ENCODE measurements at regions not wholly inside any gene's neighbourhood (a gene's known extent, or its start where the extent isn't known, plus 50 kb on each side); places are given as distances from the start of the nearest gene placed in this dataset.

DNA sequence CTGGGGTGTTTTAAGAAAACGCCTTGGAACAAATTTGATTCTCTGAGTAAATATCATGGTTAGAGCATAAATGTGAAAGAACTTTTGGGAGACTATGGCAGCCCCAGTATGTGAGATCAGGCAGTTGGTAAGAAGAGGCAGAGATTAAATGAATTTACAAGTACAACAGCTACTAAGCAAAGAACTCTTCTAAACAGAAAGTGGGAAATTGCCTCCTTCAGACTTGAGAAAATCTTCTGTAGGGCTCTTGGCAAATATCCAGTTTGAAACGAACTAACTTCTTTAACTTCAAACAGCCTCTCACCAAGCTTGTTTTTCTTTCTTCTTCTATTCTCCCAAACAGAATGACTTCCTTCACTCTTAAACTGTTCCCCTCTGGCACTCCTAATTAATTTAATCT, 337.7 kb downstream of the SIPA1L2 start:
- Histone ChIP-seq H4K20me1 (ENCODE audit: low read depth) (no peaks in the 10 kb centered on the region), H2AFZ (replicated peaks) (peak overlapping the region; percentile 24), H3K79me2 (ENCODE audit: low read depth) (no peaks in the 10 kb centered on the region), H3K4me2 (peak overlapping the region; percentile 14), H3K4me1 (peaks cover 18% of the 10 kb centered on the region), H3K27ac (peak overlapping the region; percentile 14), H3K4me3 (no peak overlapping the region), H3K27me3 (no peaks in the 10 kb centered on the region), H3K9me3 (ENCODE audit: low read depth) (no peaks in the 10 kb centered on the region), H3K36me3 (no peaks in the 10 kb centered on the region), H3F3A (ENCODE audit: low read depth) (peaks cover 10% of the 10 kb centered on the region), H3K9ac (no peak overlapping the region)
- no peak for DNase-seq (ENCODE audit: low spot score)
- H3K27me3 Mint-ChIP-seq (ENCODE audit: insufficient read depth, low read depth), result peaks cover 3% of the 10 kb centered on the region
- H3K27ac Mint-ChIP-seq, result no peak overlapping the region
- no peak overlapping the region for H3K4me3 Mint-ChIP-seq
- no peaks in the 10 kb centered on the region for H3K4me1 Mint-ChIP-seq
- H3K9me3 Mint-ChIP-seq, result no peaks in the 10 kb centered on the region
- no peaks in the 10 kb centered on the region for H3K36me3 Mint-ChIP-seq
- TF ChIP-seq EZH2 (IDR thresholded peaks at IDR 0.05) (no peak), EZH2phosphoT487 (IDR thresholded peaks at IDR 0.05) (no peak)
- TF ChIP-seq, protein P1, sequence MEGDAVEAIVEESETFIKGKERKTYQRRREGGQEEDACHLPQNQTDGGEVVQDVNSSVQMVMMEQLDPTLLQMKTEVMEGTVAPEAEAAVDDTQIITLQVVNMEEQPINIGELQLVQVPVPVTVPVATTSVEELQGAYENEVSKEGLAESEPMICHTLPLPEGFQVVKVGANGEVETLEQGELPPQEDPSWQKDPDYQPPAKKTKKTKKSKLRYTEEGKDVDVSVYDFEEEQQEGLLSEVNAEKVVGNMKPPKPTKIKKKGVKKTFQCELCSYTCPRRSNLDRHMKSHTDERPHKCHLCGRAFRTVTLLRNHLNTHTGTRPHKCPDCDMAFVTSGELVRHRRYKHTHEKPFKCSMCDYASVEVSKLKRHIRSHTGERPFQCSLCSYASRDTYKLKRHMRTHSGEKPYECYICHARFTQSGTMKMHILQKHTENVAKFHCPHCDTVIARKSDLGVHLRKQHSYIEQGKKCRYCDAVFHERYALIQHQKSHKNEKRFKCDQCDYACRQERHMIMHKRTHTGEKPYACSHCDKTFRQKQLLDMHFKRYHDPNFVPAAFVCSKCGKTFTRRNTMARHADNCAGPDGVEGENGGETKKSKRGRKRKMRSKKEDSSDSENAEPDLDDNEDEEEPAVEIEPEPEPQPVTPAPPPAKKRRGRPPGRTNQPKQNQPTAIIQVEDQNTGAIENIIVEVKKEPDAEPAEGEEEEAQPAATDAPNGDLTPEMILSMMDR (IDR thresholded peaks at IDR 0.05), result no peak

DNA sequence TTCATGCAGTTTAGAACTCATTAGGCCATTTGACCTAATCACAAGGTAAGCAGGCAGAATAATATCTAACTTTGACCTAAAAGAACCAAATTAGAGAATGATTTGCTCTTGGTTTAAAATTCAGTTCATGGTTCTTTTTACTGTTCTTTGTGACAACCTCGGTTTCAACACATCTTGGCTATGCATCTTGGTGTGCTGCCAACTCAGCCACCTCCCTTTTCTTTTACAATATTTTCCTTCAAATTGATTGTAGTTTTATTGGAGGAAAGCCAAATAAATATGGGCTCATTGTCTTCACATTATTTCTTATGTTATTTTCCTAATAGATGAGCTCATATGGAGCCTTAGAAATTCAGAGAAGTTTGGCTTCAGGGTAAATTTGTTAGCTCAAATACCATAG, 338.3 kb downstream of the SIPA1L2 start:
- peaks cover 10% of the 10 kb centered on the region for H3F3A ChIP-seq (ENCODE audit: low read depth)
- H3K36me3 ChIP-seq, result no peaks in the 10 kb centered on the region
- H3K4me2 ChIP-seq, result no peak overlapping the region
- TF ChIP-seq EZH2 (IDR thresholded peaks at IDR 0.05) (no peak), EZH2phosphoT487 (IDR thresholded peaks at IDR 0.05) (no peak)
- TF ChIP-seq, protein P1 (IDR thresholded peaks at IDR 0.05), result no peak
- no peaks in the 10 kb centered on the region for H3K36me3 Mint-ChIP-seq
- H3K27ac ChIP-seq, result no peak overlapping the region
- H3K27me3 Mint-ChIP-seq (ENCODE audit: insufficient read depth, low read depth), result peaks cover 3% of the 10 kb centered on the region
- H3K4me1 Mint-ChIP-seq, result no peaks in the 10 kb centered on the region
- no peaks in the 10 kb centered on the region for H3K79me2 ChIP-seq (ENCODE audit: low read depth)
- H3K4me3 Mint-ChIP-seq, result no peak overlapping the region
- H3K27me3 ChIP-seq, result no peaks in the 10 kb centered on the region
- DNase-seq (ENCODE audit: low spot score), result no peak
- no peak overlapping the region for H3K9ac ChIP-seq
- H3K27ac Mint-ChIP-seq, result no peak overlapping the region
- peaks cover 18% of the 10 kb centered on the region for H3K4me1 ChIP-seq
- H3K9me3 Mint-ChIP-seq, result no peaks in the 10 kb centered on the region
- no peak overlapping the region for H2AFZ ChIP-seq (replicated peaks)
- no peak overlapping the region for H3K4me3 ChIP-seq
- no peaks in the 10 kb centered on the region for H4K20me1 ChIP-seq (ENCODE audit: low read depth)
- no peaks in the 10 kb centered on the region for H3K9me3 ChIP-seq (ENCODE audit: low read depth)

DNA sequence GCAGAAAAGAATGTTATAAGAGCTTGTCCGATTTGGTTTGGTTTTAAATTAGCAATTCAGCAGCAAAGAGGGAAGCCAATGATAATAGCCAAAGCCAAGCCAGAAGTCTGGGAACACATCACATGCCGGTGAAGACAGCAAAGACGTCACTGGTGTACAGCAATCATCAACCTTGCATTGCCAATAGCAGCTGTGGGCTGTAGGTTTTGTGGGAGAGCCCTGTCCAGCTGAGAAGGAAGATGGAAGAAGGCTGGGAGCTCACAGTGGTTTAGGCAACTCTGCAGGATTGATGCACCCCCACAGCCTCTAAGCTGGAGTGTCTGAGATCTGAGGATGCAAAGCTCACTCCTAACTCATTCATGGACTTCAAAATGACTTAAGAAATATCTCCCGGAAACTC, 338.7 kb downstream of the SIPA1L2 start:
- Histone ChIP-seq H3K4me1 (peaks cover 18% of the 10 kb centered on the region), H3K9ac (no peak overlapping the region), H2AFZ (replicated peaks) (no peak overlapping the region), H4K20me1 (ENCODE audit: low read depth) (no peaks in the 10 kb centered on the region), H3K9me3 (ENCODE audit: low read depth) (no peaks in the 10 kb centered on the region), H3K79me2 (ENCODE audit: low read depth) (no peaks in the 10 kb centered on the region), H3K4me2 (no peak overlapping the region), H3K36me3 (no peaks in the 10 kb centered on the region), H3K27me3 (no peaks in the 10 kb centered on the region), H3K4me3 (no peak overlapping the region), H3K27ac (no peak overlapping the region), H3F3A (ENCODE audit: low read depth) (peaks cover 10% of the 10 kb centered on the region)
- Mint-ChIP-seq H3K4me3 (no peak overlapping the region), H3K27me3 (ENCODE audit: insufficient read depth, low read depth) (peaks cover 4% of the 10 kb centered on the region), H3K4me1 (no peaks in the 10 kb centered on the region), H3K9me3 (no peaks in the 10 kb centered on the region), H3K27ac (no peak overlapping the region), H3K36me3 (no peaks in the 10 kb centered on the region)
- no peak for DNase-seq (ENCODE audit: low spot score)
- no peak for TF ChIP-seq EZH2 (IDR thresholded peaks at IDR 0.05)
- no peak for TF ChIP-seq EZH2phosphoT487 (IDR thresholded peaks at IDR 0.05)
- TF ChIP-seq, protein P1 (IDR thresholded peaks at IDR 0.05), result no peak
